SK-N-SH (cell line): ENCODE measurements at regions not wholly inside any gene's neighbourhood (a gene's known extent, or its start where the extent isn't known, plus 50 kb on each side); places are given as distances from the start of the nearest gene placed in this dataset.
A peak's percentile ranks its signal among the peaks of the same experiment; 100 is the strongest.

ENCODE experiments used
- CTCF ChIP-seq: fragments of 200-600 bp; sonication (generic); IDR thresholded peaks from 2 replicates; pipeline ENCODE4 v1.6.1; 2017; ENCODE audit warnings: antibody characterized with exemption, mild to moderate bottlenecking, moderate library complexity
- ELF1 ChIP-seq: IDR thresholded peaks from 2 replicates; pipeline ENCODE4 v1.4.0; 2012
- POLR2AphosphoS5 ChIP-seq: IDR thresholded peaks from 2 replicates; pipeline ENCODE4 v1.6.1; 2012; ENCODE audit warnings: low read depth, low read length
- RAD21 ChIP-seq: IDR thresholded peaks from 2 replicates; pipeline ENCODE4 v1.6.1; 2012; ENCODE audit warnings: mild to moderate bottlenecking, low read length
- SMC3 ChIP-seq: IDR thresholded peaks from 2 replicates; pipeline ENCODE4 v1.6.1; 2012; ENCODE audit warnings: low read depth, low read length, improper control_type of control experiment
- TAF1 ChIP-seq: IDR thresholded peaks from 2 replicates; pipeline ENCODE4 v1.6.1; 2012; ENCODE audit warnings: low read depth, mild to moderate bottlenecking, low read length, moderate library complexity, borderline replicate concordance

- TF ChIP-seq SMC3 (no peak), CTCF (peak; percentile 84), POLR2AphosphoS5 (no peak), RAD21 (no peak), ELF1 (no peak), TAF1 (no peak)
Measured at GRCh38 chr14:106417224-106418049, 891.1 kb downstream of the TMEM121 start.
